Neural crest cell (in vitro differentiated cells): ENCODE measurements at regions not wholly inside any gene's neighbourhood (a gene's known extent, or its start where the extent isn't known, plus 50 kb on each side); places are given as distances from the start of the nearest gene placed in this dataset.

ENCODE experiments used
- DNase-seq: peaks from one replicate; pipeline ENCODE4 v3.0.0; 2021; ENCODE audit warnings: low read depth, mixed read lengths, low spot score
- H3K27ac Mint-ChIP-seq: one replicate; pipeline ENCODE4 v1.8.0; 2021; ENCODE audit warnings: mild to moderate bottlenecking, mixed read lengths; ENCODE audit not compliant: unreplicated experiment
- H3K27me3 Mint-ChIP-seq: 2 replicates; pipeline ENCODE4 v1.8.0; 2021; ENCODE audit warnings: low read depth, mild to moderate bottlenecking, mixed read lengths
- H3K36me3 Mint-ChIP-seq: 2 replicates; pipeline ENCODE4 v1.8.0; 2021; ENCODE audit warnings: low read depth, mild to moderate bottlenecking, mixed read lengths
- H3K4me1 Mint-ChIP-seq: 2 replicates; pipeline ENCODE4 v1.8.0; 2021; ENCODE audit warnings: mixed read lengths
- H3K4me3 Mint-ChIP-seq: one replicate; pipeline ENCODE4 v1.8.0; 2021; ENCODE audit warnings: mild to moderate bottlenecking, mixed read lengths
- H3K9me3 Mint-ChIP-seq: 2 replicates; pipeline ENCODE4 v1.8.0; 2021; ENCODE audit warnings: mixed read lengths
- CTCF ChIP-seq: fragments of 200-600 bp; sonication (generic); conservative IDR thresholded peaks from 2 replicates; pipeline ENCODE4 v1.5.0; 2021; ENCODE audit warnings: antibody characterized with exemption, mild to moderate bottlenecking

GRCh38 chr3:145368748-145369147 lies 792.2 kb downstream of the PLOD2 start:
- H3K27me3 Mint-ChIP-seq: no peaks in the 10 kb centered on the region
- no peak overlapping the region for H3K4me3 Mint-ChIP-seq
- H3K9me3 Mint-ChIP-seq: peaks cover 5% of the 10 kb centered on the region
- H3K4me1 Mint-ChIP-seq: peaks cover 4% of the 10 kb centered on the region
- no peaks in the 10 kb centered on the region for H3K36me3 Mint-ChIP-seq
- H3K27ac Mint-ChIP-seq: no peak overlapping the region
- no peak for DNase-seq
- TF ChIP-seq CTCF: no peak

- H3K4me1 Mint-ChIP-seq: peaks cover 2% of the 10 kb centered on the region
- TF ChIP-seq CTCF: no peak
- H3K4me3 Mint-ChIP-seq: no peak overlapping the region
- no peaks in the 10 kb centered on the region for H3K27me3 Mint-ChIP-seq
- no peak for DNase-seq
- H3K27ac Mint-ChIP-seq: no peak overlapping the region
- peaks cover 2% of the 10 kb centered on the region for H3K9me3 Mint-ChIP-seq
- H3K36me3 Mint-ChIP-seq: no peaks in the 10 kb centered on the region
Measured at GRCh38 chr3:145370870-145371269, 790.1 kb downstream of the PLOD2 start.

GRCh38 chr3:145377301-145377700 lies 783.7 kb downstream of the PLOD2 start:
- TF ChIP-seq CTCF: no peak
- H3K36me3 Mint-ChIP-seq: no peaks in the 10 kb centered on the region
- DNase-seq: no peak
- no peak overlapping the region for H3K4me3 Mint-ChIP-seq
- H3K9me3 Mint-ChIP-seq: no peaks in the 10 kb centered on the region
- H3K4me1 Mint-ChIP-seq: peaks cover 6% of the 10 kb centered on the region
- no peak overlapping the region for H3K27ac Mint-ChIP-seq
- H3K27me3 Mint-ChIP-seq: no peaks in the 10 kb centered on the region

GRCh38 chr3:145383416-145383815 lies 777.6 kb downstream of the PLOD2 start:
- Mint-ChIP-seq H3K9me3 (no peaks in the 10 kb centered on the region), H3K4me1 (no peaks in the 10 kb centered on the region), H3K27me3 (no peaks in the 10 kb centered on the region), H3K36me3 (peaks cover 4% of the 10 kb centered on the region), H3K27ac (no peak overlapping the region), H3K4me3 (no peak overlapping the region)
- DNase-seq: no peak
- no peak for TF ChIP-seq CTCF

- H3K4me1 Mint-ChIP-seq: no peaks in the 10 kb centered on the region
- H3K4me3 Mint-ChIP-seq: no peak overlapping the region
- no peaks in the 10 kb centered on the region for H3K27me3 Mint-ChIP-seq
- no peak overlapping the region for H3K27ac Mint-ChIP-seq
- no peak for DNase-seq
- peaks cover 7% of the 10 kb centered on the region for H3K36me3 Mint-ChIP-seq
- TF ChIP-seq CTCF: no peak
- H3K9me3 Mint-ChIP-seq: peaks cover under 1% of the 10 kb centered on the region
Measured at GRCh38 chr3:145384307-145384706, 776.7 kb downstream of the PLOD2 start.

- H3K4me1 Mint-ChIP-seq: no peaks in the 10 kb centered on the region
- DNase-seq: no peak
- no peak overlapping the region for H3K4me3 Mint-ChIP-seq
- no peak overlapping the region for H3K27ac Mint-ChIP-seq
- H3K9me3 Mint-ChIP-seq: peaks cover 3% of the 10 kb centered on the region
- H3K27me3 Mint-ChIP-seq: no peaks in the 10 kb centered on the region
- TF ChIP-seq CTCF: no peak
- H3K36me3 Mint-ChIP-seq: peaks cover 7% of the 10 kb centered on the region
Measured at GRCh38 chr3:145387211-145387610, 773.8 kb downstream of the PLOD2 start.
